PFSK-1 (cell line): ENCODE measurements at regions not wholly inside any gene's neighbourhood (a gene's known extent, or its start where the extent isn't known, plus 50 kb on each side); places are given as distances from the start of the nearest gene placed in this dataset.

ENCODE experiments used
- FOXP2 ChIP-seq: optimal IDR thresholded peaks from 2 replicates; pipeline ENCODE3; 2011; ENCODE audit warnings: borderline replicate concordance, control low read depth, inconsistent platforms; ENCODE audit not compliant: insufficient read depth; ENCODE audit errors: extremely low read length, extremely low read depth
- POLR2AphosphoS5 ChIP-seq: IDR thresholded peaks from 2 replicates; pipeline ENCODE4 v1.6.1; 2012; ENCODE audit warnings: low read depth, mild to moderate bottlenecking, control low read depth, low read length, moderate library complexity
- REST ChIP-seq, 2 experiments: IDR thresholded peaks; 2 replicates each; pipeline versions ENCODE4 v1.6.1 to v1.8.0; 2011 to 2012; ENCODE audit warnings: low read depth in 2 of 2, low read length in 2 of 2, control low read depth in 1 of 2, inconsistent platforms in 1 of 2, mild to moderate bottlenecking in 1 of 2, moderate library complexity in 1 of 2; ENCODE audit not compliant: insufficient read depth in 1 of 2
- SIN3A ChIP-seq: IDR thresholded peaks from 2 replicates; pipeline ENCODE4 v1.6.1; 2012; ENCODE audit warnings: mild to moderate bottlenecking, low read length, moderate library complexity, borderline replicate concordance; ENCODE audit not compliant: insufficient read depth
- TAF1 ChIP-seq: IDR thresholded peaks from 2 replicates; pipeline ENCODE4 v1.6.1; 2012; ENCODE audit warnings: low read length, control low read depth, borderline replicate concordance; ENCODE audit not compliant: insufficient read depth

GRCh38 chr13:19089315-19089714 lies 92.3 kb downstream of the TUBA3C start:
- TF ChIP-seq SIN3A, result no peak
- no peak for TF ChIP-seq POLR2AphosphoS5
- no peak for TF ChIP-seq TAF1
- no peak for TF ChIP-seq REST (IDR thresholded peaks at IDR 0.05; ENCODE audit: insufficient read depth in 1 of 2, low read depth in 2 of 2, low read length in 2 of 2)
- no peak for TF ChIP-seq FOXP2

GRCh38 chr13:19088416-19088815 lies 93.2 kb downstream of the TUBA3C start:
- TF ChIP-seq SIN3A, result no peak
- TF ChIP-seq POLR2AphosphoS5, result no peak
- TF ChIP-seq TAF1, result no peak
- TF ChIP-seq FOXP2, result no peak
- TF ChIP-seq REST (IDR thresholded peaks at IDR 0.05; ENCODE audit: insufficient read depth in 1 of 2, low read depth in 2 of 2, low read length in 2 of 2), result no peak

GRCh38 chr13:19085876-19086275 lies 95.7 kb downstream of the TUBA3C start:
- TF ChIP-seq POLR2AphosphoS5 (no peak), TAF1 (no peak), REST (IDR thresholded peaks at IDR 0.05; ENCODE audit: insufficient read depth in 1 of 2, low read depth in 2 of 2, low read length in 2 of 2) (no peak)

GRCh38 chr13:19085258-19085657 lies 96.4 kb downstream of the TUBA3C start:
- TF ChIP-seq POLR2AphosphoS5 (no peak), TAF1 (no peak), FOXP2 (no peak), SIN3A (no peak), REST (IDR thresholded peaks at IDR 0.05; ENCODE audit: insufficient read depth in 1 of 2, low read depth in 2 of 2, low read length in 2 of 2) (no peak)

- TF ChIP-seq REST (IDR thresholded peaks at IDR 0.05; ENCODE audit: insufficient read depth in 1 of 2, low read depth in 2 of 2, low read length in 2 of 2) (no peak), TAF1 (no peak), FOXP2 (no peak), POLR2AphosphoS5 (no peak), SIN3A (no peak)
Measured at GRCh38 chr13:19083340-19083739, 98.3 kb downstream of the TUBA3C start.
